ENCODE measurements at regions not wholly inside any gene's neighbourhood (a gene's known extent, or its start where the extent isn't known, plus 50 kb on each side); places are given as distances from the start of the nearest gene placed in this dataset.
"Not testable (repeated sequence)": the region's sequence is repeated elsewhere in the genome, so short reads cannot be mapped to it uniquely, and the experiment has no call there.

DNA sequence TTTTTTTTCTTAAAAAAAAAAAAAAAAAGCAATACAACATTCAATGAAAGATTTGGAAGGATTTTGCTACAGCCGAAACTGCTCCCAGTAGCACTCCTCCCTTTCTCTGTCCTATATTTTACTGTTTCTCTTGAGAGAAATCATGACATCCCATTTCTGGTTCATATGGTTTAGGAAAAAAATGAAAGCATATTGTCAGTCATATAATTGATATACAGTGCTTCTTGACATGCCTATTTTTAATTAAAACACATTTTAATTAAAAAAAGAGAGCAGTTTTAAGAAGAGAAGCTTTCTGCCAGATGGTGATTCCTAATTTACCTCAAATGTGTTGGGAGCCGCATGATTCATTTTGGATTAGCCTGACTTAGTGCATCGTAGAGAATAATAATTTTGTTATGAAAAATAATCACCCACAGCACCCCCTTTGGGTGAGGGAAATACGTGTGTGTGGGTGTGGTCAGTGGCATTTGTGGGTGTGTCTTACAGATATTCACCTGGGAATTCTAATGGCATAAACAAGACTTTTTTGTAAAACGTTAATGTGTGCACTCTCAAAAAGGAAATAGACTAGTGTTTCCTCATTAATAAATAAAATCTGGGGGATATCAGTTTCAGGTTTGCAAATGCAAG lies 544.5 kb downstream of the MFSD1 start:
- DNase-seq (ENCODE audit: low read depth) = no peak

DNA sequence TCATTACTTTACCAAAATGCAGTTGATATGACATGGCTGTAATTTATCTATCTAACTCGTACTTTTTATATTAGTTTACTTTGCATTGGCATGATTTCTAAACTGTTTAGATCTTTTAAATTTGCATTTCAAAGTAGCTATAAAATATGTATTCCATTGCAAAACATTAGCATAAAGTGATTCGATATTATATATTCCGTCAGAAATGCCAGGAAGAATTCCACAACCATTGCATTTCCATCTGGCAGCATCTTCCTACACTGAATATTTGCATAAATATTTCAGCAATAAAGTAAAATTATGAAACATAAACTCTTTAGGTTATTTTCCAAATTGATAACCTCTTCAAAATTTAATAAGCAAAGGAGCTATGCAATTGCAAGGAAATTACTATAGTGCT lies 546.6 kb downstream of the MFSD1 start:
- DNase-seq (ENCODE audit: low read depth) = no peak

DNA sequence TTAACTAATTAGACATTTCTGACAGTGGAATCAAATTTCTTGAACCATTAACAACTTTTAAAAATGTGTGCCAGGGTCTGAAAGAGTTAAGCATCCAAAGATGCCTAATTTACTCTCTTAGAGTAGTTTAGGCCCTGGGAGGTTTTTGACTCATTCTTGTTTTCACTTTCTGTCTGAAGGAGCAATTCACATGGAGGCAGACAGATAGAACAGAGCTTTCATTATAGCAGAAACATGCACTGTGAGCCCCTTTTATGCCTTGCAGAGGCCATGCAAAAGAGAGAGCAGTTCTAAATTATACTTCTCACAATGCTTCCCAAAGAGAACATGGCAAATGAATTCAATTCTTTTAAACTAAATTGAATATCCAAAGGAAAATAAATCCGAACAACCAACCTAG lies 554.8 kb downstream of the MFSD1 start:
- DNase-seq (ENCODE audit: low read depth) = no peak

DNA sequence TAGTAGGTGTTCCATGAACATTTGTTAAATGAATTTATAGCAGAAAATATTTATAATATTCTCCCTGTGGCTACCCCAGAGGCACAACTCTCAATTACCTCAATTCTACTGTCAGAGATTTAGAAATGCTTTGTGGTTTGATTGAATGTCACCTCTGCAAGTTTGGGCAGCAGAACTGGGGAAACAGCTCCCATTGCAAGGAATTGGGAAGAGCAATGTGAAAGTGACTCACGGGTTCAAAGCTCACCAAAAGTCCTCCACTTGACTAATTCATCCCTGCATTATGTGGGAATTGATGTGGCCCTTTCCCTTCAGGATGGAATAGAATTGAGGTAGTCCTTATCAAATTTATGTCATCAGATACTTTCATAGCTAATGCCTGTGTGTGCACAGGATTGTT lies 562.7 kb downstream of the MFSD1 start:
- DNase-seq (ENCODE audit: low read depth) = no peak

DNA sequence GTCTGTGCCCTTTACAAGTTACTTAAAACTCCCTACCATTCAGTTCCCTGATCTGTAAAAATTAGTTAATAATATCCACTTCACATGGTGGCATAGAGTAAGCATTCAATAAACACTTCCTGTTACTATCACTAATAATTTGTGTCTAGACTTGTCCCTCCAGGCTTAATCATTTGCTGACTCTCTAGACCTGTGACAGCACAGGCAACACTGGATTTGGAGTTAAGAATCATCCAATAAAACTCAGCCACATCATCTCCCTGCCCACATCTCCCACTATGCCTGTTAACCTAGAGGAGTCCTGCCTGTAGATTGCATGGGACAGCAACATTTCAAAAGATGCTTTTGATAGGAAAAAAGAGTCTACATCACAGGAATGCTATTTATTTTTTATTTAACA lies 564.6 kb downstream of the MFSD1 start:
- no peak for DNase-seq (ENCODE audit: low read depth)

DNA sequence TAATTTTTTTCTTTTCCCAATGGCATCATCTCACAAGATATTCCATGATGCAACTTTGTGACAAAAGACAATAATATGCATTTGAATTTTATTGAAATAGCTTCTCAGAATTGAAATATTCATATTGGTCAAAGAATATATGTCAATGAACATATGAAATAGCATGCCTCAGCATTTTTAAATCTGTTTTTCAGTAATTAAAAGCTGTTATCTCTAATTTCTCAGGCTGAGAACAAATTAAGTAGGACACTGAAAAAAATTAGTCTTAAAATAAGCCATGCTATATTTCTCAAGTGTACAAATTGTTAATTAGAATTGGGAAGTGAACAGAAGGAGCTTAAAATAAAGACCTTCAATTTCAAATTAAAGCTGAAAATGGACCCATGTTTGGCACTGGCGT lies 570.1 kb downstream of the MFSD1 start:
- DNase-seq (ENCODE audit: low read depth) = no peak

DNA sequence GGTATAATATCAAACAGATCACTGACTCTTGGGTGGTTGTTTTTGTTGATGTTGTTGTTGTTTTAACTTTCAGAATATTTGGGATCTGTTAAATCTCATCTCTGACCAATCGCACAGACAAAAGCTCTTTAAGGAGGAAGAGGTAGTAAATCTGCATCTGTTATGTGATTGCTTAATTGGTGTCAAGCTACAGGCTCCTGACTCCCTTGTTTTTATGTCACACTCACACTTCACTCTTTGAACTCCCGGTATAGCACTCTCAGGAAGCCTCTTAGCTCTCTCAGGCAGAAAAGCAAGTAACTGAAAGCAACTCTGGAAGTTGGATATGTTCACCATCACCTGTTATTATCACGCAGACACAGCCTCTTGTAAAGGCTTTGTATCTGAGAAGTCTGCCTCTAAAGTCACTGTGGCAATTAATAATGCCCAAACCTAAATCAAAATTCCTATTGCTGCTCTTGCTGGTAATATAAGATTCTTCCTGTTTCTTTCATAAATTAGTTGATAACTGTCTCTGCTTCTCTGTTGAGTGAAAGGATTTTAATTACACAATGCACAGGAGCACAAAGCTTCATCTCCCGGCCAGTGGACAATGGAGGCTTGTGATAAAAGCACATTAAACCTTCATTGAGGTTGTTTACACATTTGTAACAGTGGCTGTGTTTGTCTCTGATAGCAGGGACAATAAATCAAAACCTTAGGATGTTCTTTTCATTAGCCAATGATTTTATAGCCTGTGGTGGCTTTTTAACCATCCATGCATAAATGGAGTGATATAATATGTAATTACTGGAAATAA lies 576.7 kb downstream of the MFSD1 start:
- DNase-seq (ENCODE audit: low read depth) = no peak

DNA sequence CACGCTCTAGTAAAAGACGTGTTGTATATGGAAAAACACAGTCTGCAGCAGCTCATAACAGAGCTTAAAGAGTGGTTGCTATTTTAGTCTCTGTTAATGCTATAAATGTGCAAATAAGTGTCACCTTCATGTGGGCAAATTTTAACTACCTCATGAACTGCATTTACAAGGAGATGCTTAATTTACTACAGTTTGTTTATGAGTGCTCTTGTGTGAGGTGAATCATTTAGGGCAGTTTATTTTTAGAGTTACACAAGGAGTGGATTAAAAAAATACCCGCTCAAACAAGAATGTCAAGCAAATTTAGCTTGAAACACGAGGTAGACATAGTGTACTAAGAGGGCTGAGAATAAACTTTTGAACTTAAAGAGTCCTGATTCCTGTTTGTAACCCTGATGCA lies 579.0 kb downstream of the MFSD1 start:
- no peak for DNase-seq (ENCODE audit: low read depth)

DNA sequence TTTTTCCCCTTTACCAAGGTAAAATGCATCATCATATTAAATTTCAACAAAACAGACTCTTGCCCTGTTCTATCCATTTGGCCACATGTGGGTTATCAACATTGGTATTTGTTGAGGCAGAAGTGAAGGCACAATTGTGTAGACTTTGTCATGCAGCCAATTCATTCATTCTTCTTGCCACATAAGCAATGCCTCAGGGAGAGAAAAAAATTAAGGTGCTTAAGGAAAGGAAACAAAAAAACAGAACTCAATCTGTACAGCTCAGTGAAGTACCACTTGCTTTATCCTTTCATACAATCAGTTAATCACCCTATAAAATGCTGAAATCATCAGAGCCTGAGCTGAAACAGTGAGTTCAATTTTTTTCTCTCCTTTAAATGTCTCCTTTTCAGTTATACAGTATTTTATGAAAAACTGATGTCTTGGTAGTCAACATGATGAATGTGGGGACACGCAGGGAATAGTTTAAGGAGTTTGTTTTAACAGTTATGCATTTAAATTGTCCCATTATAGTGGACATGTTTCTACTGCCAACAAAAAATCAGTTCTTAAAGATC lies 588.9 kb downstream of the MFSD1 start:
- DNase-seq (ENCODE audit: low read depth) = no peak

DNA sequence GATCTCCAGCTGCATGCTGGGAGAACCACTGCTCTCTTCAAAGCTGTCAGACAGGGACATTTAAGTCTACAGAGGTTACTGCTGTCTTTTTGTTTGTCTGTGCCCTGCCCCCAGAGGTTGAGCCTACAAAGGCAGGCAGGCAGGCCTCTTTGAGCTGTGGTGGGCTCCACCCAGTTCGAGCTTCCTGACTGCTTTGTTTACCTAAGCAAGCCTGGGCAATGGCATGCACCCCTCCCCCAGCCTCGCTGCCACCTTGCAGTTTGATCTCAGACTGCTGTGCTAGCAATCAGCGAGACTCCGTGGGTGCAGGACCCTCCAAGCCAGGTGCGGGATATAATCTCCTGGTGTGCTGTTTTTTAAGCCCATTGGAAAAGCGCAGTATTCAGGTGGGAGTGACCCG lies 591.0 kb upstream of the IL12A start:
- not testable (repeated sequence) for DNase-seq (ENCODE audit: low read depth)

DNA sequence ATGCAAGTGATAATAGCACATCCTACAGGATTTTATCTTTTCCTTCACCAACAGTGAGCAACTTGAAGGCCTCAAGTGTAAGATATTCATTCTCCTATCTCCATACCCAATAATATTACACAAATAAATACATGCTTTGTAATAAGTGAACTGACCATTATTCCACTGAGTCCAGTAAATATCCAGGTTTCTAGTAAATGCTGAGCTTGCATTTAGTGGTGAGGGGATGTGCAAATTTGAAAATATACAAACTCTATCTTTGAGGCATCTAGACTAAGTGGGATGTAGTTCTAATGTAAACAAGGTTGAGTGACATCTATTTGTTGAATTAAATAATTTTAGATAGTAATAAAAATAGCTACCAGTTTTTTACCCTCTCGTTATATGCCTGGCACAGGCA lies 587.6 kb upstream of the IL12A start:
- no peak for DNase-seq (ENCODE audit: low read depth)

DNA sequence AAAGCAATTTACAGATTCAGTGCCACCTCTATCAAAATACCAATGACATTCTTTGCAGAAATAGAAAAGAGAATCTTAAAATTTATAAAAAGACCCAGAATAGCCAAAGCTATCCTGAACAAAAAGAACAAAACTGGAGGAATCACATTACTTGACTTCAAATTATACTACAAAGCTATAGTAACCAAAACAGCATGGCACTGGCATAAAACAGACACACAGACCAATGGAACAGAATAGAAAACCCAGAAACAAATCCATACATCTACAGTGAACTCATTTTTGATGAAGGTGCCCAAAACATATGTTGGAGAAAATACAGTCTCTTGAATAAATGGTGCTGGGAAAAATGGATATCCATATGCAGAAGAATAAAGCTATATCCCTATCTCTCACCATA lies 578.9 kb upstream of the IL12A start:
- DNase-seq (ENCODE audit: low read depth) = not testable (repeated sequence)

DNA sequence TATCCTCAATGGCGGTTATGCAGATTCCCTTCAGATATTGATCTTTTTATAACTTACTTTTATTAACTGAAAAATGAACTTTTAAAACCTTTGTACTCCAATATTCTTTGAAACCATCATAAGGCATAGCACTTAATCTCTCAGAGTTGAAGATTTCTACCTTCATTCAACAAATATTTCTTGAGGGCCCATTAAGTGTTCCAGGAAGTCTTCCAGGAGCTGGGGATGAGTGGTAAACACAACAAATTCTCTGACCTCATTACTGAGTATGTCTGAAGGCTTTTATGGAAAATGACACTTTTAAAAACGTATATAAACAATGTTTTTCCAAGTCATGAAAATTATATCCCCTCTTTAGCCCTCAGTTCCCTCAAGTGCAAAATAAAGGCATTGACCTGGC lies 575.3 kb upstream of the IL12A start:
- DNase-seq (ENCODE audit: low read depth) = no peak

DNA sequence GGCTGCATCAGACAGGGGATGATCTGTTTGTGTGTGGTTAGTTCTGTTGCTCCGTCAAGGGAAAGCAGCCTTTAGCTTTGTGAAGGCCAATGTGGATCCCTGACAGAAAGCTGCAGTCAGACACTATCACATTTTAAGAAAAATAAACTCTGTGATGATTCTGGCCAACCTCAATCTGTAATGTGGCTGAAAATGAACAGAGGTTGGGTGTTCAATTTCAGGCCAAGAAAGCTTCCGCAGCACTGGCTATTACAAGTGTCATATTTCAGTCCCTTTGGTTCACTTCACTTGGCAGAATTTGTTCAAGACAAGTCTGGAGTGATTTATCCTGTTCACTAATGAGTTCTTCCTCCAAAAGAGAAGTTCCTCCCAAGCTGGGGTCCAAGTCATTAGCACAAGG lies 571.8 kb upstream of the IL12A start:
- peak; percentile 44 for DNase-seq (ENCODE audit: low read depth)

DNA sequence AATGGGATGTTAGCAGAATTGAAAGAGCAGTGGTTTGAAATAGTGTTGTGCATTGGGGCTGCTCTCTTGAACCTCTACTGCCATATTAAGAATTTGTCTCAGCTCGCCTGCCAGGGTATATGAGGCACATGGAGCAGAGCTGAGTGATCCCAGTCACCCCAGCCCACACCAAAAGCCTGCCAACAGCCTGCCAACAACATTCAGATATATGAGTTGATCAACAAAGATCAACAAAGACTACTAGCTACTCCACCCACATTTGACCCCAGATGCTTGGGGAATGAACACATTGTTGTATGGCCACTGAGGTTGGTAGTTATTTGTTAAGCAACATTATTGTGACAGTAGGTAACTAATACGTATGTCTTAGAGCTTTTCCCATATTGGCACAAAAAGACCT lies 570.9 kb upstream of the IL12A start:
- DNase-seq (ENCODE audit: low read depth) = no peak

DNA sequence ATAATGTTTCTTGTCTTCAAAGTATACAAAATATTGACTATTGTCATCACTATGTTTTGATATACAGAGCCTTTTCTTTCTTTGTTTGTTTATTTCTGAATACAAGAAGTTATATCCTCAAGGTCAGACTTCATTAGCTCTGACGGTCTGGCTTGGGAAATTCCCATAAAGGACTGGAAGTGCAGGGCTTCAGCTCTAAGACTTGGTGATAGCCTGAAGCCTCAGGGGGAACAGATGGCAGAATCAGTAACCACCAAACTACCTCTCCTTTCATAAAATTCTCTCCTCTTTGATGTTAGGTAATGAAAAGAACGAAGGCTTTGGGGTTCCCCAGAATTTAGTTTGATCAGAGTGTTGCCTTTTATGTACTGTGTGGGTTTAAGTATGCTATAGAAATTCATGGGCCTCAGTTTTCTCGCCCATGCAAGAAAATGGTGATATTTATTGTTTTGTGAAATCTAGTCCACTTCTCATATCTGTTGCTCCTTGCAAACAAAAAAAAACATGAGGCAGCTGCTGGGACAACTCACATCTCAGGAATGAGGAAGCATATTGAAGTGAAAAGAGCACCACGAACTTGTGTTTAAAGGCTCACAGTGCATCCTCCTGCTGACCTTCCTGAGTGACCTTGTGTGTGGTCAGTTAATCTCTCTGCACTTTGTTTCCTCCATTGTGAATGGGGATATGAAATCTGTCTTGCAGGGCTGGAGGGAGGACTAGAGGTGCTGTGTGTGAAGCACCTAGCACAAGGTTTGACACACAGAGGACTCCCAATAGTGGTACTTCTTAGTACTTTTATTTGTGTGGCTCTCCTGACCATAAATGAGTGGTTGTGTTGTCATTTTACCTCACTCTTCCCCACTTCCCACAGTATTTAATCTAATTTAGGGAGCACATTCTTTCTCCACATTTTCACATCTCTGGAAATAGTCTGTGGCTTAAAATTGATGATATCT lies 569.8 kb upstream of the IL12A start:
- peak; percentile 66 for DNase-seq (ENCODE audit: low read depth)

DNA sequence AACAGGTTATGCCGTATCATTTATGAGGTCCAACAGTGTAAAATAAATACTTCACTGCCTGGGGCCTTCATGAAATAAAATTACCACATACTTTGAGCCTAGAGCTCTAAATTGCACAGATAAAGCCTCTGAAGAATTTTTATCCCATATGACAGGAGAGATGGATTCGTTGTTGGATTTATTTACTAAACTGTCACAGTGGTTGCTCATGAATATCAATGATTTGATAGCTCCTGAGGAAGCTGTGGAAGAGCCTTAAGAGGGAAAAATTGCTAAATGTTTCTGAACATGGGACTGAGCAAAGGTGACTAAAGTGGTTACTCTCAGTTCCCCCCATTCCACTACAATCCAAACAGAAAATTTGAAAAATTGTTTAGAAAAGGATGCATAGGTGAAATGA lies 558.9 kb upstream of the IL12A start:
- DNase-seq (ENCODE audit: low read depth) = no peak

DNA sequence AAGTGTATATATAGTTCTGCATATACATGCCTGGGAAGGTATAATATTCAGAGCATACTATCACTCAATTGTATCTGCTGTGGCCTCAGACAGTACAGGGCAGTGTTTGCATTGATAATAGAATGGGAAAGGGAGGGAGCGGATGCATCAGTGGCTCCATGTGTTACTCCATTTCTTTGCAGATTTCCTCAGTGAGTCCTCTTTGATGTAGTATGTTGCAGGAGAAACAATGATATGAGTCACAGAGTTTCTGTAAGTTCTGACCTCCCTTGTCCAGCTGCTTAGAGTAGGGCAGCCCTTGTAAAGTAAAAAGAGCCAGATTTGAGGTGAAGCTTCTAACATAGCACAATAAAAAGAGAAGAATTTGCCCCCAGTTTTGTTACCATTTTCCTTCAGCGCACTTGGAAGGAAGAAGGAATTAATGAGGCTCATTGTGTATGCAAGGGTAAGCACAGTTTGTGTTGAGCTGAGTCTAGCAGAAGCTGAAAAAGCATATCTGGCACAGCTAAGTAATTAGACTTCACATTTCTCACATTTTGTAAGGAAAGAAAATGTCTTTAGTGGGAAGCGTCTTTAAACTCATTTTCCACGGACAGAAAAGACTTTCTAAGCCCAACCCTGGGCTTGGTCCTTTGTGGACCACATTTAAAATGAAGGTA lies 555.8 kb upstream of the IL12A start:
- DNase-seq (ENCODE audit: low read depth) = peak; percentile 50

DNA sequence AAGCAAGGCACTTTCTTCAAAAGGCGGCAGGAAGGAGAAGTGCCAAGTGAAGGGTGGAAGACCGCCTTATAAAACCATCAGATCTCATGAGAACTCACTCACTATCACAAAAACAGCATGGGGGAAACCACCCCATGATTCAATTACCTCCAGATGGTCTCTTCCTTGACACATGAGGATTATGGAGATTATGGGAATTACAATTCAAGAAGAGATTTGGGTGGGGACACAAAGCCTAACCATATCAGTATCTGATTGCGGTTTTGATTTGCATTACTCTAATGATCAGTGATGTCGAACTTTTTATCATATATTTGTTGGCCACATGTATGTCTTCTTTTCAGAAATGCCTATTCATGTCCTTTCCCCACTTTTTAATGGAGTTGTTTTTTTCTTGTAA lies 549.3 kb upstream of the IL12A start:
- DNase-seq (ENCODE audit: low read depth) = no peak

DNA sequence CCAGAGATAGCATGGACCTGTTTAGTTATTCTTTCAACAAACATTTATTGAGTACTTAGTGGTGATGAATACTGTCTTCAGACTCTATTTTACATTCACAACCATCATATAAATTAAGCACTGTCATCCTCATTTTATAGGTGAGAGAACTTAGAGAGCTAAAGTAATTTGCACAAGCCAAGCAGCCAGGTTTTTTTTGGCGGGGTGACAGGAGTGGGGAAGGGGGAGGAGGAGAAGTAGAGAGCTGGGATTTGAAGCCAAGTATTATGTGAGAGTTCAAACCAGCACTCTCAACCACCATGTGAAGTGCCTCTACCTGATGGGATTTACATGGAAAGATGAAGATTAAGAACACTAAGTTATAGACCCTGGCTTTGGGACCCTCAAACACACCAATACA lies 547.4 kb upstream of the IL12A start:
- no peak for DNase-seq (ENCODE audit: low read depth)

DNA sequence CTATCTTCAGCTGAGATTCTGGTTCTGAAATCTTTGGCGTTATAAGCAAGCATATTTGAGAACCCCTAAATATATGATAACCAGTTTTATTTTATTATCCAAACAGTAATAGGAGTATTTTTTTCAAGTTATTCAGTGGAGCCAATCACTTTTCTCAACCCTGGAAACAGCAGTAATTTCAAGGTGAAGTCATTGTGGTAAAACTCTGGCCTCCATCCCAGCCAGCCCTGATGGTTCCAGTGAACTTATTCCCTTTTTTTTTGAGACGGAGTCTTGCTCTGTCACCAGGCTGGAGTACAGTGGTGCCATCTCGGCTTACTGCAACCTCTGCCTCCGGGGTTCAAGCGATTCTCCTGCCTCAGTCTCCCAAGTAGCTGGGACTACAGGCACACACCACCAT lies 545.4 kb upstream of the IL12A start:
- DNase-seq (ENCODE audit: low read depth) = no peak
